ENCODE measurements at regions not wholly inside any gene's neighbourhood (a gene's known extent, or its start where the extent isn't known, plus 50 kb on each side); places are given as distances from the start of the nearest gene placed in this dataset.

DNA sequence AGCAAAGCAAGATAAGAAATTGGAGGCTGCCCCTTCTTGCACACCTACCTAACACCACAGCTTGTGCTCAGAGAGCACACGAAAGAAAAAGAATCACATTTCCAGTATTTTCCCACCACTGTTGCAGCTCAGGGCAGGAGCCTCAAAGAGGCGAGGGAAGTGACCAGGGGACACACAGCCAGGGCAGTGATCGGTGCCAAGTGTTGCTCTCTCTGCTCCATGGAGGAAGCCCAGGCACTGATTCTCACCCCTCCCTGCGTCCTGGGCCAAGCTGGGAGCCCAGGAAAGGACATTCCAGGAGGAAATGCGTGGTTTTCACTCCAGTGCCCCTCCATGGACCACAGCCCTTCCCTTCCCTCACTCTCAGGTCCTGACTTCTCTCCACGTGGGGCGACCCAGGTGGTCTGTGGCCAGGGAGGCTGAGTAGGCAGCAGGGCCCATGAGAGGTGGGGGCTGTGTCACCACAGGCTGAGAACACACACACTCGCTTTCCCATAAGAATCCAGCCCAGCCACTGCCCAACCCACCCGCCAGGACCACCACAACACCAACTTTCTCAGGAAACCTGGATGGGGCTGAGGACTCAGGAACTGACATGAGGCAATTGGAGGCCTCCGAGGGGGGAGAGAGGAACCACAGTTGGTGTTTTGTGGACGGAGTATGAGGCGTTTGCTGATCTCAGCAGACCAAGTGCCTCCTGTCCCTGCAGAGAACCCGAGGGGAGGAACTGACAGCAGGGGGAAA lies 81.7 kb upstream of the MAFB start:
- peak in 7 of 14 donors; percentile 4 to 25 (median 16) for DNase-seq

DNA sequence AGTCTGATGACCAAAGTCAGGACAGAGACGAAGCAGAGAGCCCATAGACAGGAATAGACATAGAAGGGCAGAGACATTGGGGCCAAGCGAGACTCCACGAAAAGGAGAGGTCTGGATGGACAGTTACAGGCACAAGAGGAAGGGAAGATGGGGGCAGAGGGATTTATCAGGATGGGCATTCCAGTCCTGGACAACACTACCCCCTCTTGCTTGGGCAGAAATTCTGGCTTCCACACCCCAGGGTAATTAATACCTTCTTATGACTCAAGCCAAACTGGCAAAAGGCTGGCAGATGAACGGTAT lies 82.2 kb upstream of the MAFB start:
- no peak for DNase-seq

DNA sequence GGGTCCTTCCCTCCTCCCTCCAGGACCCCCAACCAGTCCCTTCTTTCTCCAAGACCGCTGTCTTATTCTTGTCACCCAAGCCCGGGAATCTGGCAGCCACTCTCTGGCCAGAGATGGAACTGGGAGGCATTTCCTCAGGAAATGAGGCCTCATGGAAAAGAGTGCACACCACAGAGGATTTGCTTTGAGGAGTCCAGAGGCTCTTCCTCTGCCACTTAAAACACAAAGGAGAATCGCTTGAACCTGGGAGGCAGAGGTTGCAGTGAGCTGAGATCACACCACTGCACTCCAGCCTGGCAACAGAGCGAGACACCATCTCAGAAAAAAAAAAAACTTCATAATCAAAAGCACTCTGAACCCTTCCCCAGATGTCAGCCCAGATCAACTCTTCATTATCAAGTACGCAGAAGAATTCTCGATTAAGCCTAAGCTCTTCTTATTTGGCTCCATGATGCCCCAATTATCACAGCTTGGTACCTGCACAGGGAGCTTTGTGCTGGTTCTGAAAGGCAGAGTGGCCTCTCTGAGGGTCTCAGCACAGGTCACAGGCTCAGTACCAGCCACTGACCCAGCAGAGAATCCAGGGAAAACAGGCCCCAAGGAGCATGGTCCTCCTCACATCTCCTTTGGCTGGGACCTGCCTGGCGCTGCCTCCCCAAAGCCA lies 82.9 kb upstream of the MAFB start:
- DNase-seq = no peak

DNA sequence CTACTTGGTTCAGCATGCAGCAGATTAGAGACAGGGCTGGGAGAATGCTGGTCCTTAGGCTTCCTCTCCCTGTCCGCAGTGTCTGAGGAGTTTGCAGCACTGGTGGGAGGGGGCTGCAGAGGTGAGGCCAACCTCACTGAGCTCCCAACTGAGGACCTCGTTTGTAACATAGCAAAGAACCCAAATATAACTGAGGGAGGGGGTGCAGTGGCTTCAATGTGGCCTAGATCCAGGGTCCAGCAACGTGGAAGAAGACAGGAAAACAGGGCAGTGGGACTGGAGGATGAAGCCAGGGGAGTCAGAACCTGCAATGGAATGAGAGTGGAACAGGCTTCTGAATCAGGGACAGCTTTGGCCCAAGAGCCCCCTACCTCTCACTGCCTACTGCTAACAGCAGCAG lies 84.3 kb upstream of the MAFB start:
- DNase-seq = no peak

DNA sequence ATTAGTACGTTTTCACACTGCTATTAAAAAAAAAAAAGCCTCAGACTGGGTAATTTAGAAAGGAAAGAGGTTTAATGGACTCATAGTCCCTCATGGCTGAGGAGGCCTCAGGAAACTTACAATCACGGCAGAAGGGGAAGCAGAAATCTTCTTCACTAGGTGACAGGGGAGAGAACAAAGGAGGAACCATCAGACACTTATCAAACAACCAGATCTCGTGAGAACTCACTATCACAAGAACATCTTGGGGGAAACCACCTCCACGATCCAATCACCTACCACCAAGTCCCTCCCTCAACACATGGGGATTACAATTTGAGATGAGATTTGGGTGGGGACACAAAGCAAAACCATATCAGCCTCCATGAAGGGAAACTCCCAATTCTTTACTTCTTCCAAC lies 85.2 kb upstream of the MAFB start:
- no peak for DNase-seq

DNA sequence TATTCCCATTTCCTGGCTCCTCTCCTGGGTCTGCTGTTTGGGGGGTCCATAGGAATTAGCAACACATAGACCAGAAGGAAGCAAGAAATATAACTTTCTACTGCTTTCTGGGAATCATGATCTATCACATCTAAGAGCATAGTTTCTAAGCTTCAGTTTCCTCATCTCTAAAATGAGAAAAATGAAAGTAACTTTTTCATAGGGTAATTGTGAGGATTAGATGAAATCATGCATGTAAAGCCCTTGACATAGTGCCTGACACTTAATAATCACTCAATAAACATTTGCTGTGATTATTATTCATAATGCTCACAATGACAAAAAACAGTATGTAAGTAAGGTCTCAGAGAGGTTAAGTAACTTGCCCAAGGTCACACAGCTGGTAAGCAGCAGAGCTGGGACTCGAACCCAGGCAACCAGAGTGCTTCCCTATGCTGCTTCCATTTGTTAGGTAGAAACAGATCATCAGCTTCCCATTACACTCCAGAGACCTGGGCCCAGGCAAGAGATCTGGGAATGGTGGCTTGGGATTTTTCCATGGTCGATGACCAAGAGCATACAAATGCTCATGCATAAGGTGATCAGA lies 86.6 kb upstream of the MAFB start:
- DNase-seq = no peak

DNA sequence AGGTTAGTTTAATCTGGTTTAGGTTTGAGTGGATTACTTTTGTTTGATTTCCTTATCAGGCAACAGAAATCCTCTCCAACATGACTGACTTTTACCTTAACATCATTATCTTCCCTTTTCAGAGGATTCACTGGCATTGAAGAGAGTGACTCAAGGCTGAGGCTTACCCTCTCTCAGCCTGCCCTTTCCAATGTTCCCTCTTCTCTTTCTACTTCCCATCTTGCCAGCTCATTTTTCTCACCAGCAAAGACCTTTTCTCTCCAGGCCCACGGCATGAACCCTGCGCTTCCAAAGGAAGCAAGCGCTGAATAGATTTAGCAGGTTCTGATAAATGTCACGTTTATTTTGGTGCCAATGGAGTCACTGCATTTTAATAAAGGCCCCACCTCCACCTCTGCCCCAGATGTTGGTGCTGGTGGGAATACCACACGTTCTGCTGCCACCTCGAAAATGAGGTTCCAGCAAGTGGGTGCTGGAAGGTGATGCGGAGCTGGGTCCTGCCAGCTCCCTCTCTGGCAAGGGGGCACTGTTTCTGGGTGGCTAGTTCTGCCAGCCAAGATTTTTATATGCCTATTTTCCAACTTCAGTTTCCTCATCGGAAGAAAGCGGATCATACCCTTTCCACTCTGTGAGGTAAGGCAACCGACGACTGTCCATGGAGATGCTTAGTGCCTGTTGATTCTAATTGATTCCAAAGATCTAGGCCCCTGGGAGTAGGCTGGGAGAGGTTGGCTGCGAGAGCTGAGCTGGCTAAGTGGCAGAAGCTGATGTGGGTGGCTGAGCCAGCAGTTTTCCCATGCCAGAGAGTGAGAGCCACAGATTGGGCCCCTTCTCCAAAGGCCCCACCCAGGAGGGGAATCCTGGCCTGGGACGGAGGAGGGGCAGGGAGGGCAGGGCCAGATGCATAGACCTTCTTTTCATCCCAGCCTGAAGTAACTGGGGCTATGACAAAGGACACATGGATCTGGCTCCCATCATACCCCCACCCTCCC lies 87.7 kb upstream of the MAFB start:
- no peak for DNase-seq

DNA sequence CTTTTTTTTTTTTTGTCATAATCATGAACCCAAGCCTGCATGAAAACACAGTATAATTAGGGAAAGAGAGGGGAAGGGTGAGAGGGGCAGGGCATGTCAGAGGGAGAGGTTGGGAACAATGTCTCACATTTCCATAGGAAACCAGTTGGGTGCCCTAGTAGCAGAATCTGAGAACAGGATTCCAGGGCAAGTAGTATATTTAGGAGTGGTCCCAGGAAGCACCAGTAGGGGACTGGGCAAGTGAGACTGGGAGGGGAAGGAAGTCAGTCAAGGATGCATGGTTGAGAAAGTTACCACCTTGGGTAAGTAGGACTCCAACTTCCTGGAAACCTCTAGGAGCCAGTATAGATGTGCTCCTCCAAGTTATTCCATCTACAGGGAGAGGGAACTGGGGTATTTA lies 88.6 kb upstream of the MAFB start:
- no peak for DNase-seq

DNA sequence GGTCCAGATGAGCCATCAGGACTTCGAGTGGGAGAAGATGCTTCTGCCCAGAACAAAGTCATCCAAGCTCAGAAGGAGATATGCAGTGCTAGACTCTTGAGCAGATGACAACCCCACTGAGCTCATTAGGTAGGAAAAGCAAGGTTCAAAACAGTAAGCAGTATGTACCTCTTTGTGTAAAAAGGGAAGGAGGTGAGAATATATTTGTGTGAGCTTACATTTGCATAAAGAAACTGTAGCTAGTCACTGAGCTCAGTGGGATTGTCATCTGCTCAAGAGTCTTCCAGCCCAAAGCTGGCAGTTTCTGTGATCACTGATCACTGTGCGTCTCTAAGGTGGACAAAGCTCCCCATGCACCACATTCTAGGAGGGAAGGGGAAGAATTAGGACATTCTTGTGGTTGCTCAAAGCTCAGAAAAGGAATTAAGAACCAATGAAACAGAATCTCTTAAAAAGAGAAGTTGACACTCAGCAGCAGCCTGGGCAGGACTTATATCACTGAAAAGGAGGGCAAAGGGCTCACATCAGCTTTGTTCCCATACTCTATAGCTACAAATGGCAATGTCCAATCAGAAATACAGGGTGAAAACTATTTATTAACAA lies 90.0 kb upstream of the MAFB start:
- no peak for DNase-seq

DNA sequence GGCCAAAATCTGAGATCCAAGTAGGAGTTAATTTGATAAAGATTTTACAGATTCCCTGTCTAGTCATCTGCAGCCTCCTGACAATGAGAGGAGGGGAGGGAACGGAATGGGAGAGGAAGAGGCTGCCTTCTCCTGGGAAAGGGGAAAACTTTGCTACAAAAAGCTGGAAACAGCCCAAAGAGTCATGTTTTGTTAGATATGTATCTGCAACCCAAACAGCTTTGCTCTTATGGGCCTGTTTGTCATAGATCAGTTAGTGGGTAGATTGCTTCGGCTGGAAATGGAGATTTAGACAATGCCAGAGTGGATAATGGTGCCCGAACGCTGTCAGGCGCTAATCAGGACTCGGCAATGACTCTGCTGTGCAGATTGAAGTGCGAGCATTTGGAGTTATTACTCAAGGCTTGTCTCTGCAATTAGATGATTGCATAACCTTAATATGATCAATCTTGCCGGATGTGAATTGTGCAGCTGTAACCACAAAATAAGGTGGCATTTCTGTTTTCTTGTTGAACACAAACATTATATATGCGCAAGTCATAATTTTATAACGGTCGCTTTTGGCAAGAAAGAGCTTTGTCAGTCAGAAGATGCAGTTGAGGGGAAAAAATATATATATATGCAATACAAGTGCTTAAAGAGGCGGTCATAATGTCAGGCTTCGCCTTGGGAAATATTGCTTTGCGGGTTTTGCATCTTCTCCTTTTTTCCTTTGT lies 92.4 kb upstream of the MAFB start:
- DNase-seq = no peak

DNA sequence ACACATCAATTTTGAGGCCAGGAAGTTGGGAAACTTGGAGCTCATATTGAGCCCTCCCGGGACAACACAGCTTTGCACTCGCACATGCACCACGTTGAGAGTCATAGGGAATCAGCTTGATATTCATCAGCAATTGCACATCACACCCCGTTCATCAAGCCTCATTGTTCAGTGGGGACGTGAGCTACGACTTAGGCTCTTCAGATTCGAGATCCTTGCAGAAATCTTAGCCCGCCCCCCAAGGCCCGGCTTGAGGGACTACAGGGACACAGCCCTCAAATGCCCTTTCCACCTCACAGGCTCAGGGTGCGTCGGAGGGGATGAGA lies 93.0 kb upstream of the MAFB start:
- no peak for DNase-seq

DNA sequence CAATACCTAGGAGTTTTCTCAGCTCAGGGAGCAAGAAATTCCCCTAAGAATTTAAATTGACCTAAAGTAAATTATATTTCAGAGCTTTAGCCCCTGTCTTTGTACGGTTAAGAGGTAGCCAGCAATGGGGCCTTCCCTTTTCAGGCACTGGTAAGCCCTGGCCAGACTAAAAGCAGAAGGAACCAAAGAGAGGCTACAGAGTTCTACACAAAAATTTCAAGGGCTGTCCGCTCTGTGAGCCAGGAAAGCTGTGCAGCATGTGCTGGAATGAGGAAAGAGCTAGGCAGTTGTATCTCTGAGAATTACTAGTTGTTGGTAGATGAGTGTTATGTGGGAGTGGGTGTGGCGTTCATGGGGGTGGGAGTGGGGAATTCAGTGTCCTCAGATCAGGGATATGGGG lies 96.3 kb upstream of the MAFB start:
- DNase-seq = no peak

DNA sequence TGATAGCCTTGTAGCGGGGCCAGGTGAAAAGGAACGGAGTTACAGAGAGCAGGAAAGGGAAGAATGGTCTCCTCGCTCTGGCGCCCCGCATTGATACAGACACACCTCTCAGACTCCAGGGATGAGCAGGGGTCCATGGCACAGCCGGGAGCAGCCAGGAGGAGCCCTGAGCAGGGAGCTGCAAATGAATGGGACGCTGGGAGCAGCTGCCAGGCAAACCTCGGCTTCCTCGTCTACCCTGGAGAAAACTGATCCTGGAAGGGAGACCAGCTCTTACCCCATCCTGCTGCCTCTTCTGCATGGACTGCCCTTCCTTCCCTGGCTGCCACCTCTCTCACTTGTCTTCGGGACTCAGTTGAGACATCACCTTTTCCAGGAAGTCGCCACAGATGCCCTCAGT lies 97.3 kb upstream of the MAFB start:
- DNase-seq = no peak

DNA sequence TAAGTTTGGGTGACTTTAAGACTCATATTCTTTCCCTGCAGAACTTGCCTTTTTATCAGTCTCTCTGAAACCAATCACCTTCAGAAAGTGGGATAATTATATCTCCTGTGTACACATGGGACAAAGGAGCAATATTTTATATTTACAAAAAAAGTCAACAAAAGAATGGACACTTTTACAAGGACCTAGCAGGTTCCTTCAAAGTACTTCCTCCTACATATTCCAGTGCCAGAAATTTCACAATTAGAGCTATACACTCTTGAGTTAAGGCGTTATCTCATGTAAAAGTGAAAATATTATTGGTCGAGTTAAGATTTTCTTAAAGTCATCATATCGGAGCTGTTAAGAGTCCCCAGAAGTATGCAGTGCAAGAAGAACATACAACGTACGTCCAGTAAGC lies 98.9 kb upstream of the MAFB start:
- no peak for DNase-seq

DNA sequence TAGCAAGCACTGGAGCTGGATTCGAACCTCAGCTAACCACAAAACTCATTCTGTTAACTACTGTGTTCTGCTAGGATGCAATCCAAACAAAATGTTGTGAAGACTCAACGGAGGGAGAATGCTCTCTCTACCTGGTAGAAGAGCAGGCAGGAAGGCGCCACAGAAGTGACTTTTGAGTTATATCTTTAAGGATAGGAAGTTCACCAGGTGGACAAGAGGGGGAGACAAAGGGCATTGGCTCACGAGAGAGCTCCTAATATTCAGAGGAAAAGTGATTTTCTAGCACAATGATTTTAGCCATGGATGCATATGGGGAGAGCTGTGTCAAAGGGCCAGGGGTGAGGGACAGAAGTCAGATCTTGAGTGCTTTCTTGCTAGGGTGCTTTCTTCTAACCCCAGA lies 108.4 kb upstream of the MAFB start:
- no peak for DNase-seq

DNA sequence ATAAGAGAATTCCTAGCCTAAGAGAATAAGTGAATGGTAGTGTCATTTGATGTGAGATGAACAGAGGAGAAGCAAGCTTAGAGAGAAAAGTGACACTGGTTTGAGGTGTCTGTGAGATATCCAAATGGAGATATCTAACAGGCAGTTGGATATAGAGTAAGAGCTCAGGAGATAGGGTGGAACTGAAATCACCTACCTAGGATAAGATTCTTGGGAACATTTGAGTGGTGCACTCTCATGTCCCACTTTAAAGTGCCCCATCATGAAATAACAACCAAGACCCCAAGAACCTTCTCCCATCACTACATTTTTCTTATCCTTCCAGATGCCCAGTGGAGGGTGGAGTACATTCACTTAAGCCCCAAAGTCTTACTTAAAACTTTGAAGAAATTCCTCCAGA lies 109.0 kb upstream of the MAFB start:
- DNase-seq = no peak

DNA sequence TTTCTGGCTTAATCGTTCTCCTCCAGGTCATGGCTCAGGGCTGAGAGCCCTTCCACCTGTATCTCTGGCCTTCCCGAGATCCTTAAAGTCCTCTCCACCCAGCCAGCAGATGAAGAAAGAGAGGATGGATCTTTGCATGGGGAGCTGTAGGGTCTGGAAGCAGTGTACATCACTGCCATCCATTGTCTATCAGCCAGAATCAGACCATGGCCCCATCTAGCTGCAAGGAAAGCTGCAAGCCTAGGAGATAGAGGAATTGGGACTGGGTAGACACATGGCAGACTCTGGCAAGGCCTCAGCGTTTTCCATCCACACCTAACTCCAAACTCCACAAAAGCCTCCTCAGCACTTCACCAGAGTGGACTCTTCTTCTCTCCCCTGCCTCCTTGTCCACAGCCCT lies 113.8 kb upstream of the MAFB start:
- DNase-seq = no peak

DNA sequence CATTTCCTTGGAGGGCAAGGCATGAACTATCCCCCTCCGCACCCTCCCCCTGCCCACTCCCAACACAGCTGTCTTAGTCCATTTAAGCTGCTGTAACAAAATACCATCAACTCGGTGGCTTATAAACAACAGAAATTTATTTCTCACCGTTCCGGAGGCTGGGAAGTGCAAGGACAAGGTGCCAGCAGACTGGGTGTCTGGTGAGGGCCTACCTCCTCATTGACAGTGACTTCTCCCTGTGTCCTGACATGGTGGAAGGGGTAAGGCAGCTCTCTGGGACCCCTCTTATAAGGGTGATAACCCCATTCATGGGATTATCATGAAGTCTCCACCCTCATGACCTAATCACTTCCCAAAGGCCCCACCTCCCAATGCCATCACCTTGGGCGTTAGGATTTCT lies 114.3 kb upstream of the MAFB start:
- DNase-seq = no peak

DNA sequence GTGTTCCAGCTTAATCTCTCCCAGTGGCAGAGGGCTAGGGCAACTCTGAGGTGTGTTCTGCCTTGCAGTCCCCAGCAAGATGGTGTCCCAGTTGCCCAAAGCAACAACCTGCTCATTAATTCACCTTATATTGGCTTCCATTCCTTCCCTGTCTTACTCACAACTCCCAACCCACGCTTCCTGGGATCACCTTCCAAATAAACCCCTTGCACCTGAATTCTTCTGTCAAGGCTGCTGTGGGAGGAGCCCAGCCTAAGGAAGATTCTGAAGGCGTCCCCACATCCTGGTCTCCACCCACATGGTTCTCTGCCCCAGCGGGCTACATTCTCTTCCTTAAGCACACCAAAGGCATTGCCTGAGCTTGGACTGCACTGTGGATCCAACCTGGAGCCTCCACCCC lies 116.6 kb upstream of the MAFB start:
- no peak for DNase-seq

DNA sequence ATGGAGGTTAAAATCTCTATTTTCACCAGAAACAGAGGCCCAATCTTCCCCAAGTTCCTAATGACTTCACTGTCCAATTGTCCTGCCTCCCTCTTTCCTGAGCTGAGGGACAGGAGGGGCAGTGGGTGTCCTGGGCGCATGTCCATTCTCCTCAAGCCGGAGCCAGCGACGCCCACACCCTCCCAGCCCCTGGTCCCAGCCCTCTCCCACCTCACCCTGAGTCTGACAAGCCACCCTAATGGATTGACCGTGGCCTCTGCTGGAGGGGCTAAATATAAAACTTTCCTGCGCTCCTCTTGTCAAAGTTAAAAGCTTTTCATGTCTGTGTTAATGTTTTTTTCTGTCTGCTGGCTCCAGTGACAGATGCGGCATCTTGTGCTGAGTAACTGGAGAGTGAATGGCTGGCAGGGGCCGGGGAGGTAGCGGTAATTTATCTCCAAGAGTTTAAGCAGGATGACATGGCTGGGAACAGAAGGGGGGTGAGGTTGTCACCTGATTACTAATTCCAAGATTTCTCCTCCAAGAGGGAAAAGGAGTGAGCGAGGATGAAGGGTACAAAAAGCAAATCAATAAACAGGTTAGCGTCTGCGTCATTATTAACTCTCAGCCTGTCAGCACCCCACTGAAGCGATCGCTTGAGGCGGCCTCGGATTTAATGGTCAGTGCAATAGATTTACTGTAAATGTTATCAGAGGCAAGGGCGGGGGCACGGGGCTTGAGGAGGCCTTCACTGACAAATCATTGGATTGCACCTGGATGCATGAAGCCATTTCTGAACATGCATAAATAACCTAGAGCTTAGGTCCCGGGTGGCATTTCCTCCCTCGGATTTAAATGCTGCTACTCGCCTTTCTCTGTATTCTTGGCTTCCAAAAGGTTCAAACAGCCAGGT lies 118.1 kb upstream of the MAFB start:
- no peak for DNase-seq

DNA sequence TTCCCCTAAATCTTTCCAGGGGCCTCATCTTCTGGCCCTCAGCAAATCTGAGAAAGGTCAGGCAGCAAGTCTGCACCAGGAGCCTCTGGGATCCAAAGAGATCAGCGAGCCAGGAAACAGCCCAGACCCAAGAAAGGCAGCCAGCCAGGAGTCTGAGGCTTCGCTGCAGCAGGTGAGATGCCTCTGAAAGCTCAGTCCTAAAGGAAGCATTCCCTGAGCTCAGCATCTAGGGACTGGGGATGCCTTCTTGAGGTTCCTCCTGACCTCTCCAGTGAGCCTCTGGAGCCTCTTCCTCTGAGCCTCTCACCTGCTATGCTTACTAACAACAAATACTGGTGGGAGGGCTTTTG lies 118.8 kb upstream of the MAFB start:
- DNase-seq = no peak

Data from C1 segment of cervical spinal cord (tissue), 14 donors.